Islet of Langerhans (tissue), 1 donor: ENCODE measurements at regions not wholly inside any gene's neighbourhood (a gene's known extent, or its start where the extent isn't known, plus 50 kb on each side); places are given as distances from the start of the nearest gene placed in this dataset.

ENCODE experiments used
- FAIRE-seq: peaks from one replicate; lab custom pipeline; 2011; peaks lifted over from hg19 to GRCh38; lab: Jason Lieb, UNC

DNA sequence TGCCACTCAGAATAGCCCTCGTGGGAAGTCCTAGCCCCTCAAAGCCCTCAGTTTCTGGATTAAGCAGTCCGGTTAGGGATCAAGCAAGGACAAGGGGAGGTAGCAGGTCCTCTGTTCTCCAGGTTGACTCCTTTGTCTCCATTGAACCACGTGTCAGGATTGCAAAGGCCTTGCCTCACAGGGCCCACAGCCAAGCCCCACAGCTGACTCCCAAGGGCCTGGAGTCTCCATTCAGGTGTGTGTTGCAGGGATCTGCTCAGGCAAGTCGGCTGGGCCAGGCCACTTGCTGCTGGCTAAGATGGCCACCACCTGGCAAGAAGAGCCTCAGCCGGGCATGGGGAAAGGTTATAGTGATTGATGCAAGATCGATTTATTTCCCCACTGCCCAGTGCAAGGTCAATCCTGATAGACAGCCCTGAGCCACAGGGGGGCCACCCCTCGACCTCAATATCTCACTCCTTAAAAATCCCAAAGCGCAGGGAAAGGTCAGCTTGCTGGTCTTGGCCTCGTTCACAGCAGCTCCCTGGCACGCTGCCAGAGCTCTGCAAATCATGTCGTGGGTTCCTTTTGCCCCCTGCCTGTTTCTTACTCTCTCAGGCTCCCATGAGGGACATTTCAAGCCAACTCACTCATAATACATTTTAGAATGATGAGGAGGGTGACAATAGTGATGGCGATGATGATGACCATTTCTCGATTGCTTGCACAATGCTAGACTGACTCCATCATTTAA lies 75.9 kb downstream of the EDN3 start:
- FAIRE-seq = no peak

GRCh38 chr20:59376998-59377397 lies 76.6 kb downstream of the EDN3 start:
- no peak for FAIRE-seq

- no peak for FAIRE-seq
These were observed 77.4 kb downstream of the EDN3 start for GRCh38 chr20:59377842-59378241.

GRCh38 chr20:59378396-59378795 lies 78.0 kb downstream of the EDN3 start:
- FAIRE-seq = no peak

GRCh38 chr20:59378966-59379365 lies 78.6 kb downstream of the EDN3 start:
- no peak for FAIRE-seq

DNA sequence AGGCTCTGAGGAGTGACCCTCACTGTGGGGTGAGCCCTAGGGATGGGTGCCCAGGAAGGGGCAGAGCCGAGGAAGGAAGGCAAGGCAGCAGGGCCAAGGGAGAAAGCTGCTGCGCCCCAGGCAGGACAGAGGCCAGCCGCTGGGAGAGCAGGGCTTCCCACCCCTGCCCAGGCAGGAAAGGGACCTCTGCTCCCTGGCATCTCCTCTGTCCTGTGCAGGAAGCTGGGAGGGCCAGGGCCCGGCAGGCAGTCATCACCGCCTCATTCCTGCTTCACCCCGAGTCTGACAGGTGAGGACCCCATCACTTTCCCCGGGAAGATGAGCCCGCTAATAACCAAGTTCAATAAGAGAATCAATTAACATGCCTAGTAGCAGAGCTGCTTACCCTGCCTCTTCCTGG lies 81.3 kb downstream of the EDN3 start:
- FAIRE-seq = no peak

GRCh38 chr20:59382157-59382725 lies 81.8 kb downstream of the EDN3 start:
- no peak for FAIRE-seq

DNA sequence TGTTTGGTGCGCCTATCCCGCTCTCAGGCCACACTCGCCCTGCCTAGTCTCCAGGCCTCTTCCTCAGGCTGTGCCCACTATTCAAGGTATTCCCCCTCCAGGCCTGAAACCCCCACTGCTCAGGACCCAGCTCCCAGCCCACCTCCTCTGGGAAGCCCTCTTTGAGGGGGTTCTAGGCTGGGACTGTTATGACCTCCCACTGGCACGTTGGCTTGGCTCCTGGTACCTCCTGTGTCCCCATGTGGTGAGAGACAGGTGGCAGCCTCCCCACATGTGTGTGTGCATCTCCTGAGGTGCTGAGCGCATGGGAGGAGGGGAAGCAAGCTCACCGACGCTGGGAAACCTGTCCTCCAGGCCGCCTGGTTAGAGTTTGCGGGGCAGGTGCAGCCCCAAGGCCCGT lies 82.5 kb downstream of the EDN3 start:
- FAIRE-seq = no peak

- no peak for FAIRE-seq
These were observed 84.6 kb downstream of the EDN3 start for GRCh38 chr20:59385038-59385437.

DNA sequence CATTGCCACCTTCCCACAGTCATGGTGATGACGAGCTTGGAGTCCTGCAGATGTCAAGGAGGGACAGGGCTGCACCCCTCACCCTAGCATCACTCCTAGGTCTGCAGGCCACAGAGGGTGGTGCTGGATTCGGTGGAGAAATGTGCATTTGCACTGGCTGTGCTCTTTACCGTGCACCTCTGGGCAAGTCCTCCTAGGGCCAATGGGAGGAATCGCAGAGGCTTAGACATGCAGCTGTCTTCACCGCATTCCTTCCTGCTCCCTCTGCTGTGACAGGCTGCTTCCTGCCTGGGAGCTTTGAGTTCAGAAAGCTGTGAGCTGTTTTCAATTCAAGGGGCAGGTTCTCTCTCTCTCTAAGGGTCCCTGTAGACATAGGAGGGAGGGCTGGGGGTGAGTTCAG lies 85.1 kb downstream of the EDN3 start:
- no peak for FAIRE-seq

GRCh38 chr20:59386809-59387208 lies 86.4 kb downstream of the EDN3 start:
- FAIRE-seq = no peak

DNA sequence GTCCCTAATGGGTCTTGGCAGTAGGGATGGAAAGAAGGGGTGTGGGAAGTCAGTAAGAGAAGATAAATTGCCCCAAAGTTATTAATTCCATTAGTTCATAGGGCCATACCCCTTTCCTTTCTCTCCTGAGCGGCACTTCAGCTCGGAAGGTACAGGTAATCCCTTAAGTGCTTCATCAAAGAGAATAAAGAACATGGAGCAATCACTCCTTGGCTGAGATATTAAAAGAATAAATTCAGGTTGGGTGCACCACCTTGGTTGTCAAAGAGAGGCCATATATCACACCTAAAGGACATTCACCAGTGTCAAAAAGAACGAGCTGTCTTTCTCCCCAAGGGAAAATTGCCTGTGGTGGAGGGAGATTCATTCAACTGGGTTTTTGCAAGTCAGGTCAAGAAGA lies 87.5 kb downstream of the EDN3 start:
- no peak for FAIRE-seq

DNA sequence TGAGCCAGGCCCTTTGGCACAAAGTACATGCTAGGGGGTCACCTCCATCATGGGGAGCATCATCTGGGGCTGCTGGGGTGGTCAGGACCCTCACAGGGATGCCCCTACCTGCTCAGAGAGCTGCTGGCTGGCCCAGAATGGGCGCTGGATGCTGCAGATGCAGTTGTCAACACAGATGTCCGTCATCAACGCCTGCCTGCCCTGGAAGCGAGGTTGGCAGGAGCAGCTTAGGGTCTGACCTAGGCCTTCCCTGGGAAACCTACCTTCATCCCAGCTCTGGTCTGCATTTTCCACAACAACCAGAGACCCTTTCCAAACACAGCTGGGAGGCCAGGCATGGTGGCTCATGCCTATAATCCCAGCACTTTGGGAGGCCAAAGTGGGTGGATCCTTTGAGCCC lies 88.0 kb downstream of the EDN3 start:
- FAIRE-seq = no peak

- FAIRE-seq = no peak
These were observed 90.0 kb downstream of the EDN3 start for GRCh38 chr20:59390437-59390836.

- no peak for FAIRE-seq
These were observed 91.6 kb downstream of the EDN3 start for GRCh38 chr20:59391975-59392374.

DNA sequence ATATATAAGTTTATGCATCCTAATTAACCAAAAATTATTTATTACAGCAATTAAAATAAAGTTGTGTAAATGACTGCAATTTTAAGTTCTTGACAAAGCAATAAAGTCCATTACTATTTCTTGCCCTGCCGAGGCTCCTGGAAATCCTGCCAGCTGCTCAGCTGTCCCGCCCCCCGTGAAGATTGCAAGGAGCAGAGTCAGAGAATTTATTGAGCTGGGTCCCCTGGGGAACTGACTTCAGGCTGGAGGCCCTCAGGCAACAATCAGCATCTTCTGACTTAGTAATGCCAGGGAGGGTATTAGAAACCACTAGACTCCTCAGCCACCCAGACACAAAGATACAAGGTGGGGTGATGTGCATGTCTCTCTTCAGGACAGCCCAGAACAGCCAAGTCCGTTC lies 92.3 kb downstream of the EDN3 start:
- FAIRE-seq = no peak

DNA sequence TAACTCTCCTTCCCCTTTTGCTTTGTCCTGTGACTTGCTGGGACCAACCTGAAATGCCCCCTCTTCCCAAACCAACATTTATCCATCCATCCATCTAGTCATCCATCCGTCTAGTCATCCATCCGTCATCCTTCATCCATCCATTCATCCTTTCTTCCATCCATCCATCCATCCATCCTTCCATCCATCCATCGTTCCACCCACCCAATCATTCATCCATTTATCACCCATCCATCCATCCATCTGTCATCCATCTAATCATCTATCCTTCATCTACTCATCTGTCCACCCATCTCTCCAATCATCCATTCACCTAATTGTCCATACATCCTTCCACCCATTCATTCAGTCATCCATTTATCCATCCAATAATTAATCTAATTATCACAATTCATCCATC lies 92.7 kb downstream of the EDN3 start:
- no peak for FAIRE-seq

GRCh38 chr20:59395729-59396128 lies 95.3 kb downstream of the EDN3 start:
- FAIRE-seq = no peak

- FAIRE-seq = no peak
These were observed 98.3 kb downstream of the EDN3 start for GRCh38 chr20:59398537-59399205.

- no peak for FAIRE-seq
These were observed 99.2 kb downstream of the EDN3 start for GRCh38 chr20:59399426-59400099.

DNA sequence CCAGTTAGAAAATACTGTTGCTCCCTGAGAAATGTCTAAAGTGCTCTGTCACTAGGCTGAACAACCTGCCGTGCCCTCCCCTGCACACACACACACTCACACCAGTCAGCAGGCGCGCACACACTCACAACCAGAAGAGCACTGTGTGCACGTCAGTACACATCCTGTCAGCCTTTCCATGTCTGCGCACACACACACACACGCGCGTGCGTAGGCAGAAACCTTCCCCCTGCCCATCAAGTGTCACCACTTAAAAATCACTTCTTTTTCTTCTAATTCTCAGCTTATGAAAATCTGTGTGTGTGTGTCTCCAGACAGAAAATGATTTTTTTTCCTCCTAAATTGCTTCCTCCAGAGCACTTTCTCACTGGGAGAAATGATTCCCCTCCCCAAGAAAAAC lies 100.3 kb downstream of the EDN3 start:
- no peak for FAIRE-seq

- FAIRE-seq = peak; percentile 93
These were observed 102.3 kb downstream of the EDN3 start for GRCh38 chr20:59402681-59403080.

GRCh38 chr20:59403261-59403961 lies 103.0 kb downstream of the EDN3 start:
- no peak for FAIRE-seq
